ENCODE measurements at regions not wholly inside any gene's neighbourhood (a gene's known extent, or its start where the extent isn't known, plus 50 kb on each side); places are given as distances from the start of the nearest gene placed in this dataset.

- TF ChIP-seq CTCF (IDR thresholded peaks at IDR 0.05; ENCODE audit: poor library complexity, severe bottlenecking) (no peak), MXI1 (conservative IDR thresholded peaks at IDR 0.05; ENCODE audit: poor library complexity, severe bottlenecking) (no peak), SMC3 (conservative IDR thresholded peaks at IDR 0.05; ENCODE audit: poor library complexity) (no peak), REST (IDR thresholded peaks at IDR 0.05; ENCODE audit: borderline replicate concordance) (no peak), POLR2AphosphoS5 (IDR thresholded peaks at IDR 0.05) (no peak), EZH2 (IDR thresholded peaks at IDR 0.05; ENCODE audit: borderline replicate concordance, insufficient read depth, low read length, poor library complexity, severe bottlenecking) (no peak), TAF1 (IDR thresholded peaks at IDR 0.05; ENCODE audit: low read depth) (no peak)
Measured at GRCh38 chr13:107907065-107907805, 308.1 kb downstream of the LIG4 start.

Data from neural cell (in vitro differentiated cells).